ENCODE measurements at regions not wholly inside any gene's neighbourhood (a gene's known extent, or its start where the extent isn't known, plus 50 kb on each side); places are given as distances from the start of the nearest gene placed in this dataset.

DNA sequence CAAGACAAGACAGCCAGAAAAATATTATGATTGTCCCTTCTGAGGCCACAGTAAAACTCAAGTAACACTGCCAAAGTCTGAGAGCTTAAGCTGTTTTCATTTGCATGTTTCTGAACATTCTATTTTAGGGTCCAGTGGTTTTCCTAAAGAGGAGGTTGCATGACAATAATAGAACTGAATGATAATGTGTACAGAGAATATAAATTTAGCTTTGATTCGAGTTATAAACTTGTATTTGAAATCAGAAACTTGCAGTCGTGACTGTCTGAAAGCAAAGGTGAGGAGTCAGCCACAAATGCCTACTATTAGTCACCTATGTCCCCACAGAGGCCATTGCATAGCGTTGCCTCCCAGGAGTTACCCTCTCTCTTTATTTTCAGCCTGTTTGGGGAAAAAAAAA, 363.1 kb upstream of the ADGRL2 start:
- H3K36me3 Mint-ChIP-seq, result no peaks in the 10 kb centered on the region

GRCh38 chr1:81437213-81437612, 363.5 kb upstream of the ADGRL2 start:
- Histone ChIP-seq H3K9me3 (ENCODE audit: low read length) (no peaks in the 10 kb centered on the region), H3K27me3 (ENCODE audit: insufficient read depth, low read length, poor library complexity, severe bottlenecking) (no peaks in the 10 kb centered on the region), H3K27ac (ENCODE audit: low read depth, low read length) (no peak overlapping the region), H3K36me3 (ENCODE audit: insufficient read depth, low read length) (no peaks in the 10 kb centered on the region), H3K4me3 (ENCODE audit: low read length) (no peak overlapping the region), H3K4me1 (ENCODE audit: insufficient read depth, low read length) (no peaks in the 10 kb centered on the region)
- H3K9me3 Mint-ChIP-seq, result peaks cover under 1 to 14% (median 8%) of the 10 kb centered on the region in 5 donors
- H3K4me1 Mint-ChIP-seq, result no peaks in the 10 kb centered on the region
- no peak for DNase-seq
- no peaks in the 10 kb centered on the region for H3K27me3 Mint-ChIP-seq
- H3K27ac Mint-ChIP-seq, result no peak overlapping the region
- ChIA-PET POLR2A (no interaction called here), CTCF (no interaction called here)
- H3K4me3 Mint-ChIP-seq, result no peak overlapping the region
- no peaks in the 10 kb centered on the region for H3K36me3 Mint-ChIP-seq

More for the DNA sequence above, 363.1 kb upstream of the ADGRL2 start:
- CTCF ChIA-PET, result no interaction called here
- Histone ChIP-seq H3K36me3 (ENCODE audit: insufficient read depth, low read length) (no peaks in the 10 kb centered on the region), H3K27me3 (ENCODE audit: insufficient read depth, low read length, poor library complexity, severe bottlenecking) (no peaks in the 10 kb centered on the region), H3K4me3 (ENCODE audit: low read length) (no peak overlapping the region), H3K9me3 (ENCODE audit: low read length) (no peaks in the 10 kb centered on the region), H3K27ac (ENCODE audit: low read depth, low read length) (no peak overlapping the region), H3K4me1 (ENCODE audit: insufficient read depth, low read length) (no peaks in the 10 kb centered on the region)
- POLR2A ChIA-PET, result no interaction called here
- no peak for DNase-seq
- Mint-ChIP-seq H3K9me3 (peaks cover 1 to 14% (median 8%) of the 10 kb centered on the region in 5 donors), H3K4me3 (no peak overlapping the region), H3K27ac (no peak overlapping the region), H3K4me1 (no peaks in the 10 kb centered on the region), H3K27me3 (no peaks in the 10 kb centered on the region)

- no peaks in the 10 kb centered on the region for H3K36me3 ChIP-seq (ENCODE audit: insufficient read depth, low read length)
- H3K4me1 Mint-ChIP-seq, result no peaks in the 10 kb centered on the region
- H3K4me1 ChIP-seq (ENCODE audit: insufficient read depth, low read length), result no peaks in the 10 kb centered on the region
- DNase-seq, result no peak
- no peaks in the 10 kb centered on the region for H3K9me3 ChIP-seq (ENCODE audit: low read length)
- no peaks in the 10 kb centered on the region for H3K27me3 ChIP-seq (ENCODE audit: insufficient read depth, low read length, poor library complexity, severe bottlenecking)
- no peak overlapping the region for H3K27ac Mint-ChIP-seq
- H3K4me3 ChIP-seq (ENCODE audit: low read length), result no peak overlapping the region
- POLR2A ChIA-PET, result no interaction called here
- CTCF ChIA-PET, result no interaction called here
- peaks cover 4 to 14% (median 8%) of the 10 kb centered on the region in 5 donors for H3K9me3 Mint-ChIP-seq
- no peaks in the 10 kb centered on the region for H3K36me3 Mint-ChIP-seq
- H3K27me3 Mint-ChIP-seq, result no peaks in the 10 kb centered on the region
- no peak overlapping the region for H3K4me3 Mint-ChIP-seq
- no peak overlapping the region for H3K27ac ChIP-seq (ENCODE audit: low read depth, low read length)
Observed at GRCh38 chr1:81435175-81435574, 365.6 kb upstream of the ADGRL2 start.

GRCh38 chr1:81433676-81434075, 367.1 kb upstream of the ADGRL2 start:
- CTCF ChIA-PET, result no interaction called here
- H3K4me3 Mint-ChIP-seq, result no peak overlapping the region

DNA sequence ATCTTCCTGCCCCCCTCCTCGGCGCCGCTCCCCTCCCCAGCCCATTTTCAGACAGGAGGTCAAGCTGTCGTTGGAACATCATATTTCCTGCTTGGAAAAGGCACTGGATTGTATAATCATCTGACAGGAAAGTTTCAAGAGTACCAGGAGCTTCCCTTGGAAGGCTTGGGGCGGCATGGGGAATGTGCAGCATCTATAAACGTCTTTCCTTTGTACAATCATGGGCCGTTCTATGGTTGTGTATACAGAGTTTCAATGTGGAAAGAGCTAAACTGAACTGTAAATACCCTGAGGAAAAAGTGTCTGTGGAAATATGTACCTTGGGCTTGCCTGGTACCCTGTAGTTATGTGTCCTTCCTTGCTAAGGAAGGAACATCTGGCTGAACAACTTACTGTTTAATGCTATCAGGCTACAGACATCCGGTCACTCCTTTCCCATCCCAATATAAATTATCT, 368.1 kb upstream of the ADGRL2 start:
- Histone ChIP-seq H3K9me3 (ENCODE audit: low read length) (no peaks in the 10 kb centered on the region), H3K27ac (ENCODE audit: low read depth, low read length) (no peak overlapping the region), H3K4me1 (ENCODE audit: insufficient read depth, low read length) (no peaks in the 10 kb centered on the region), H3K27me3 (ENCODE audit: insufficient read depth, low read length, poor library complexity, severe bottlenecking) (no peaks in the 10 kb centered on the region), H3K36me3 (ENCODE audit: insufficient read depth, low read length) (no peaks in the 10 kb centered on the region), H3K4me3 (ENCODE audit: low read length) (no peak overlapping the region)
- ChIA-PET CTCF (no interaction called here), POLR2A (no interaction called here)
- H3K4me1 Mint-ChIP-seq, result no peaks in the 10 kb centered on the region
- H3K9me3 Mint-ChIP-seq, result peaks cover 2 to 17% (median 9%) of the 10 kb centered on the region in 5 donors
- H3K27me3 Mint-ChIP-seq, result no peaks in the 10 kb centered on the region
- no peak overlapping the region for H3K4me3 Mint-ChIP-seq
- no peaks in the 10 kb centered on the region for H3K36me3 Mint-ChIP-seq
- H3K27ac Mint-ChIP-seq, result no peak overlapping the region
- no peak for DNase-seq

More at GRCh38 chr1:81433676-81434075, 367.1 kb upstream of the ADGRL2 start:
- Histone ChIP-seq H3K36me3 (ENCODE audit: insufficient read depth, low read length) (no peaks in the 10 kb centered on the region), H3K4me3 (ENCODE audit: low read length) (no peak overlapping the region), H3K9me3 (ENCODE audit: low read length) (no peaks in the 10 kb centered on the region), H3K27ac (ENCODE audit: low read depth, low read length) (no peak overlapping the region), H3K27me3 (ENCODE audit: insufficient read depth, low read length, poor library complexity, severe bottlenecking) (no peaks in the 10 kb centered on the region), H3K4me1 (ENCODE audit: insufficient read depth, low read length) (no peaks in the 10 kb centered on the region)
- peaks cover 3 to 17% (median 7%) of the 10 kb centered on the region in 5 donors for H3K9me3 Mint-ChIP-seq
- H3K36me3 Mint-ChIP-seq, result no peaks in the 10 kb centered on the region
- no peaks in the 10 kb centered on the region for H3K4me1 Mint-ChIP-seq
- DNase-seq, result no peak
- POLR2A ChIA-PET, result no interaction called here
- H3K27me3 Mint-ChIP-seq, result no peaks in the 10 kb centered on the region
- H3K27ac Mint-ChIP-seq, result no peak overlapping the region

DNA sequence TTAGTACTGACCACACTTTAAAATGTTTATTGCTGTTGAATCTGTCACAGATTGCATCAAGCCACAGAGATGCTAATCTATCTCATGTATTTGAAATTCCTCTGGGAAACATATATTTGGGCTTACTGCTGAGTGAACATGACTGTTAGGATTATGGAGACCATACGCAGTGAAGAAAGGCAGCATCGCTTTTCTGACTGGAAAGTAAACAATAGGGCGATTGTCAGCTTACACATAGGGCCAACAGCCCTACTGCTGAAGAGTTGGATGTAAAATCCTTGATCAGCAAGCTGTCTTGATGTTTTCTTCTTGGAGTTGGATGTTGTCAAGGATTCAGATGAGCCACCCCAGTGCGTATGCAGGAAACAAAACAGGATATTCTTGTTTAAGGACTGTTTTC, 368.7 kb upstream of the ADGRL2 start:
- CTCF ChIA-PET, result no interaction called here
- Mint-ChIP-seq H3K9me3 (peaks cover 2 to 21% (median 15%) of the 10 kb centered on the region in 5 donors), H3K27ac (no peak overlapping the region), H3K4me3 (no peak overlapping the region), H3K36me3 (no peaks in the 10 kb centered on the region), H3K4me1 (no peaks in the 10 kb centered on the region), H3K27me3 (no peaks in the 10 kb centered on the region)
- Histone ChIP-seq H3K27ac (ENCODE audit: low read depth, low read length) (no peak overlapping the region), H3K36me3 (ENCODE audit: insufficient read depth, low read length) (no peaks in the 10 kb centered on the region), H3K4me1 (ENCODE audit: insufficient read depth, low read length) (no peaks in the 10 kb centered on the region), H3K9me3 (ENCODE audit: low read length) (no peaks in the 10 kb centered on the region), H3K27me3 (ENCODE audit: insufficient read depth, low read length, poor library complexity, severe bottlenecking) (no peaks in the 10 kb centered on the region), H3K4me3 (ENCODE audit: low read length) (no peak overlapping the region)
- no peak for DNase-seq
- POLR2A ChIA-PET, result no interaction called here

- H3K27me3 Mint-ChIP-seq, result no peaks in the 10 kb centered on the region
- POLR2A ChIA-PET, result no interaction called here
- no peaks in the 10 kb centered on the region for H3K4me1 Mint-ChIP-seq
- H3K4me3 Mint-ChIP-seq, result no peak overlapping the region
- no peaks in the 10 kb centered on the region for H3K9me3 ChIP-seq (ENCODE audit: low read length)
- H3K9me3 Mint-ChIP-seq, result peaks cover 4 to 26% (median 17%) of the 10 kb centered on the region in 5 donors
- no peaks in the 10 kb centered on the region for H3K4me1 ChIP-seq (ENCODE audit: insufficient read depth, low read length)
- no peak overlapping the region for H3K4me3 ChIP-seq (ENCODE audit: low read length)
- no peaks in the 10 kb centered on the region for H3K36me3 ChIP-seq (ENCODE audit: insufficient read depth, low read length)
- H3K27me3 ChIP-seq (ENCODE audit: insufficient read depth, low read length, poor library complexity, severe bottlenecking), result no peaks in the 10 kb centered on the region
- no peak overlapping the region for H3K27ac ChIP-seq (ENCODE audit: low read depth, low read length)
- DNase-seq, result no peak
- no peak overlapping the region for H3K27ac Mint-ChIP-seq
- H3K36me3 Mint-ChIP-seq, result no peaks in the 10 kb centered on the region
- CTCF ChIA-PET, result no interaction called here
Observed at GRCh38 chr1:81431624-81432000, 369.1 kb upstream of the ADGRL2 start.

DNA sequence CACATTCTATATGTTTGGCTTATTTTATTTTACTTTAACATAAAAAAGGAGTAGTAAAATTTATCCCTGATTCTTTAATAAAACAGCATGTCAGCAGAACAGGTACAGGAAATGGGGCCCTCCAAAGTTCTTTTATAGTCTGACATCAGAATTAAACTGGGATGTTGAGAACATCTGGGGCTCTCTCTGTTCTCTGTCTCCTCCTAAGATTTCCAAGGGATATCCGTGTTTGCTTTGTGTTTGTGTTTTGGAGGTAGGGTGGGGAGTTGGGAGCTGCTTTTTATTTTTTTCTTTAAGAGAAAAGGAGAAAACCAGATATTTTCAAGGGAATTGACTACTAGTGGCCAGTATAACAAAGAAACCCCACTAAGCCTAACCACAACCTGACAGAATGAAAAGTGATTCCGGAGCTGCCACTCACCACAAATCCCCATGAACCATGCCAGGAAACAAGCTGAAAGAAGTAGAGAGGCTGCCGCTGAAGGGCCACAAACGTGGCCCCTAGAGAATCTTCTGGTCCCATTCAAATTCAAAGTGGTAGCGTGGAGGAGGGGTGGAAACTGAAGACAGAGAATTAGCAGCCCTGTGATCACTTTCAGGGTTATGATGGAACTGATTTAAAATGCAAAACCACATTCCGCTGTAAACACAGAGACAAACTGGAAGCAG, 369.6 kb upstream of the ADGRL2 start:
- Mint-ChIP-seq H3K4me3 (no peak overlapping the region), H3K4me1 (no peaks in the 10 kb centered on the region), H3K36me3 (no peaks in the 10 kb centered on the region), H3K27ac (no peak overlapping the region), H3K9me3 (peaks cover 6 to 28% (median 19%) of the 10 kb centered on the region in 5 donors), H3K27me3 (no peaks in the 10 kb centered on the region)
- ChIA-PET POLR2A (no interaction called here), CTCF (no interaction called here)
- Histone ChIP-seq H3K36me3 (ENCODE audit: insufficient read depth, low read length) (no peaks in the 10 kb centered on the region), H3K4me1 (ENCODE audit: insufficient read depth, low read length) (no peaks in the 10 kb centered on the region), H3K9me3 (ENCODE audit: low read length) (no peaks in the 10 kb centered on the region), H3K27me3 (ENCODE audit: insufficient read depth, low read length, poor library complexity, severe bottlenecking) (no peaks in the 10 kb centered on the region), H3K4me3 (ENCODE audit: low read length) (no peak overlapping the region), H3K27ac (ENCODE audit: low read depth, low read length) (no peak overlapping the region)
- no peak for DNase-seq
